AG10803 (cell line): ENCODE measurements at regions not wholly inside any gene's neighbourhood (a gene's known extent, or its start where the extent isn't known, plus 50 kb on each side); places are given as distances from the start of the nearest gene placed in this dataset.

ENCODE experiments used
- DNase-seq: peaks from one replicate; pipeline ENCODE4 v3.0.0; 2010; ENCODE audit warnings: low read depth
- H3K4me3 ChIP-seq: 2 replicates; pipeline ENCODE4 v1.5.1; 2011; ENCODE audit warnings: mild to moderate bottlenecking, low read length, control low read depth
- CTCF ChIP-seq: conservative IDR thresholded peaks from 2 replicates; pipeline ENCODE4 v1.5.1; 2011; ENCODE audit warnings: mild to moderate bottlenecking, low read length, control low read depth, inconsistent platforms

- no peak for TF ChIP-seq CTCF
- DNase-seq, result no peak
- H3K4me3 ChIP-seq, result no peak overlapping the region
Measured at GRCh38 chr13:26887594-26887993, 127.0 kb upstream of the GPR12 start.

GRCh38 chr13:26883613-26884257, 123.1 kb upstream of the GPR12 start:
- no peak overlapping the region for H3K4me3 ChIP-seq
- DNase-seq, result no peak

GRCh38 chr13:26882731-26883130, 122.1 kb upstream of the GPR12 start:
- TF ChIP-seq CTCF, result no peak
- DNase-seq, result no peak

More at GRCh38 chr13:26883613-26884257, 123.1 kb upstream of the GPR12 start:
- TF ChIP-seq CTCF, result no peak

GRCh38 chr13:26881154-26881553, 120.6 kb upstream of the GPR12 start:
- no peak for TF ChIP-seq CTCF
- H3K4me3 ChIP-seq, result peak overlapping the region; percentile 46
- DNase-seq, result peak; percentile 35

More at GRCh38 chr13:26882731-26883130, 122.1 kb upstream of the GPR12 start:
- H3K4me3 ChIP-seq, result no peak overlapping the region

GRCh38 chr13:26880735-26881134, 120.1 kb upstream of the GPR12 start:
- TF ChIP-seq CTCF, result no peak
- peak overlapping the region; percentile 46 for H3K4me3 ChIP-seq
- peak; percentile 2 for DNase-seq

- TF ChIP-seq CTCF, result no peak
- no peak overlapping the region for H3K4me3 ChIP-seq
- DNase-seq, result no peak
Measured at GRCh38 chr13:26878438-26878837, 117.9 kb upstream of the GPR12 start.

GRCh38 chr13:26873386-26873698, 112.8 kb upstream of the GPR12 start:
- no peak for TF ChIP-seq CTCF
- no peak overlapping the region for H3K4me3 ChIP-seq
- DNase-seq, result no peak
